NT2/D1 (cell line): ENCODE measurements at regions not wholly inside any gene's neighbourhood (a gene's known extent, or its start where the extent isn't known, plus 50 kb on each side); places are given as distances from the start of the nearest gene placed in this dataset.
A peak's percentile ranks its signal among the peaks of the same experiment; 100 is the strongest.

Experiments
- DNase-seq: peaks from one replicate; pipeline ENCODE4 v3.0.0-alpha.2; 2011; ENCODE audit warnings: low read depth, low spot score
- H3K27me3 ChIP-seq: 2 replicates; pipeline ENCODE4 v1.6.0; 2011; ENCODE audit warnings: mild to moderate bottlenecking; ENCODE audit not compliant: insufficient read length, insufficient read depth
- H3K36me3 ChIP-seq: 2 replicates; pipeline ENCODE4 v1.6.1; 2011; ENCODE audit warnings: mild to moderate bottlenecking, low read length, mixed read lengths; ENCODE audit not compliant: insufficient read depth, insufficient read length
- H3K4me1 ChIP-seq: 2 replicates; pipeline ENCODE4 v1.5.1; 2011; ENCODE audit not compliant: insufficient read depth, insufficient read length
- H3K4me3 ChIP-seq: 2 replicates; pipeline ENCODE4 v1.5.1; 2011; ENCODE audit warnings: low read depth; ENCODE audit not compliant: insufficient read length
- H3K9ac ChIP-seq: 2 replicates; pipeline ENCODE4 v1.6.0; 2011; ENCODE audit warnings: low read depth; ENCODE audit not compliant: insufficient read length
- H3K9me3 ChIP-seq: 2 replicates; pipeline ENCODE4 v1.5.1; 2011; ENCODE audit warnings: mild to moderate bottlenecking, low read length; ENCODE audit not compliant: insufficient read depth
- SUZ12 ChIP-seq: IDR thresholded peaks from 2 replicates; pipeline ENCODE4 v1.6.1; 2011; ENCODE audit not compliant: insufficient read length, insufficient read depth; ENCODE audit errors: extremely low read depth
- YY1 ChIP-seq: IDR thresholded peaks from 2 replicates; pipeline ENCODE4 v1.6.1; 2011; ENCODE audit not compliant: insufficient read length, insufficient read depth
- ZNF274 ChIP-seq: IDR thresholded peaks from 2 replicates; pipeline ENCODE4 v1.6.1; 2011; ENCODE audit warnings: mild to moderate bottlenecking, low read depth, low read length

DNA sequence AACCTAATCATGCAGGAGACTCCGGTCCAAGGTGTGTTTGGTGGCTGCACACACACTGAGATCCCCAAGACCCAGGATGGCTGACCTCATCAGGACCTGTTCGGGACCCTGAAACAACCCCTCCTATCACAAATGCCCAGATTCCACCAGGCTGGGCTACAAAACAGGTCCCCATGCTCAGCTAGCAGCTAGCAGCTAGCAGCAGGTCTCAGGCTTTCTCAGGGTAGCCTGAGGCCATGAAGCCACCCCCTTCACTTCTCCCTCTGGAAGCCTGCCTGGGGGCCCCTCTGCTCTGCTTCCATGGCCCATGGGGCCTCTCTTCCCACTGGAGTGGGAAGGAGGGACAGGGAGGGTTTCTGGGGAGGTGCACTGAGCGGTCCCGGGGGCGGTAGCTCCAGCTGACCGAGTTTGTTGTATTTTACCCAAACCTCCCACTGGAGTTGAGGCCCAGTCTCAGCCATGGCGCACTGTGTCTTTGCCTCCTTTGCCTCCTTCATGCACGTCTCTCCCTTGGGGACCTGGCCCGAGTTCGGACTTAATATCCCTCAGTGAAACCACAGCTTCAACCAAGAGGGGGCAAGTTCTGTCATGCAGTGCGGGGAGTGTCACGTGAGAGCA lies 95.1 kb upstream of the GPR26 start:
- H3K9me3 ChIP-seq: no peaks in the 10 kb centered on the region
- no peaks in the 10 kb centered on the region for H3K27me3 ChIP-seq
- TF ChIP-seq ZNF274 (no peak), SUZ12 (no peak), YY1 (no peak)
- H3K4me1 ChIP-seq: peaks cover 8% of the 10 kb centered on the region
- no peak overlapping the region for H3K9ac ChIP-seq
- H3K4me3 ChIP-seq: no peak overlapping the region
- no peaks in the 10 kb centered on the region for H3K36me3 ChIP-seq
- DNase-seq: no peak

DNA sequence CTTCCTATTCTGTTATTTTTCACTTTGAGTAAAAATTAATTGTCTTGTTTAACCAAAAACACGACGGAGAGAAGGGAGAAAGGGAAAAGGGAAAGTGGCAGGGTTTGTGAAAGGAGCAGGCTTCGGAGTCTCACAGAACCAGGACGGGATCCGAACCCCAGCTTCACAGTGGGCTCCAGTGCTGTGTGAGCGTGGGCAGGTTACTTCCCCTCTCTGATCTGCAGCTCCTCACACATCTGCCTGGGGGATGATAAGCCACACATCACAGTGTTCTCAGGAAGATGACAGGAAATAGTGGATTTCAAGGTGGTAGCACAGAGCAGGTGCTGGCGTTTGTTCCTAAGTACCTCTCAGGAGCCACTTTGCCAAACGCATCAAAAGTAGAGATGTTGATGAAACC lies 94.2 kb upstream of the GPR26 start:
- H3K36me3 ChIP-seq: no peaks in the 10 kb centered on the region
- no peak for DNase-seq
- no peak overlapping the region for H3K9ac ChIP-seq
- H3K4me1 ChIP-seq: peaks cover 8% of the 10 kb centered on the region
- H3K9me3 ChIP-seq: no peaks in the 10 kb centered on the region
- H3K4me3 ChIP-seq: no peak overlapping the region
- no peaks in the 10 kb centered on the region for H3K27me3 ChIP-seq
- no peak for TF ChIP-seq ZNF274
- TF ChIP-seq YY1: no peak
- no peak for TF ChIP-seq SUZ12

DNA sequence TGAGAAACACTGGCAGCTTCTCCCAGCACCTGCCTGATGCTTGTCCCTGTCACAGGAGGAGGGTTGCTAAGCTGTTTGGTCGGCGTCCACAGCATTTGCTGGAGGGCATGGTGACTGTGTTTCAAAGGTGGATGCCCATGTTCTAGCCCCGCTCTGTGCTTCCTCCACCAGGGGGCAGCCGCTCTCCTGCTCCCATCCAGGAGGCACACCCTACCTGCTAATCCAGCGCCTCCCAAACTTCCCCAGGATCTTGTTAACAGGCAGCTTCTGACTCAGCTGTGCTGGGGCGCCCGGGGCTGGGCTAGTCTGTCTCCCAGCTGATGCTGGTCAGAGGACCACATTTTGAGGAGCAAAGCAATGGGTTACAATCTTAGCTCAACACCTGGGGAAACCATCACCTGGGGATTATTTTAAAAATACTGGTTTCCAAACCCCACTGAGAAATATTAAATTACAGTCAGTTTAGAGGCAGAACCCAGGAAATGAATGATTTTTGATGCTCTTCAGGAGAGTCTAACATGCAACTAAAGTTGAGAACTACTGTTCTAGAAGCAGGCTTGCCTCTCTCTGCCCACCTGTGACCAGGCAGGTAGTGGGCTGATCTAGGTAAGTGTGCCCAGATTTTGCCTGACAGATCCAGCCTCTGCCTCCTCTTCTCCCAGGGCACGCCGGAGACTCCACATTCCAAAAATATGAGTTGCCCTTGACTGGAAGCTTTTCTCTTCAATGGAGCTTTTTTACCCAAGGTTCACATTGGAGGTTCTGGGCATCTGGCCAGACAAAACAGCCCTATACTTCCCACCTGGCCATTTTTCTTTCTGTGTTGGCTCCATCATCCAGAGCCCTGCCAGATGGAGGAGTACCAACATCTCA lies 92.7 kb upstream of the GPR26 start:
- Histone ChIP-seq H3K4me3 (no peak overlapping the region), H3K27me3 (no peaks in the 10 kb centered on the region), H3K36me3 (no peaks in the 10 kb centered on the region), H3K9me3 (no peaks in the 10 kb centered on the region), H3K4me1 (peaks cover 8% of the 10 kb centered on the region), H3K9ac (no peak overlapping the region)
- TF ChIP-seq ZNF274 (no peak), SUZ12 (no peak), YY1 (no peak)
- DNase-seq: peak; percentile 63

DNA sequence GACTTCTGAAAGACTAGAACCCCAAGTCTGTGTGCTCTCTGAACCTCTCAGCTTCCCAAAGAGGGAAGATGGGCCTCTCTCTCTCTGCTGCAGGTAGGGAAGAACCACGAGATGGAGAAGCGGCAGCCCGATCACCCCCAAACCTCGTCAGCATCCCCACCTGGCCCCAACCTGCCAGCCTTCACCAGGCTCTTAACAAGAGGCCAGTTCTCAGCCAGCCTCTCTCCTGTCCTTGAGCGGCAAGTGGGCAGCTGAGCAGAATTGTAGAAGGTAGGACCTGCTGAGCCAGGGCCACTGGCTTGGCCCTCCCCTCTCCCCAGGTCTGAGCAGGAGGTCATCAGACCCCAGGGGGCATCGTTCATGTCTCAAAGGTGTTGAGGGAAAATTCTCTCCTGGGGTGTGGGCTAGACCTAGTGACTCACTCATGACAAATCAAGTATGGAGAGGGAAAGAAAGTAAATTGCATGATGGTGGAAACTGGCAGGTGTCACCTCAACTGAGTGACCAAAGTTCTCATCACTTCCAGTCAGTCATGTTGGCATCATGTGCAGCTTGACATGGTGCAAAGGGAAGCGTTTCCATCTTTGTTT lies 92.0 kb upstream of the GPR26 start:
- Histone ChIP-seq H3K27me3 (no peaks in the 10 kb centered on the region), H3K4me3 (no peak overlapping the region), H3K4me1 (peaks cover 8% of the 10 kb centered on the region), H3K9ac (no peak overlapping the region), H3K36me3 (no peaks in the 10 kb centered on the region), H3K9me3 (no peaks in the 10 kb centered on the region)
- DNase-seq: no peak
- no peak for TF ChIP-seq YY1
- TF ChIP-seq ZNF274: no peak
- TF ChIP-seq SUZ12: no peak

DNA sequence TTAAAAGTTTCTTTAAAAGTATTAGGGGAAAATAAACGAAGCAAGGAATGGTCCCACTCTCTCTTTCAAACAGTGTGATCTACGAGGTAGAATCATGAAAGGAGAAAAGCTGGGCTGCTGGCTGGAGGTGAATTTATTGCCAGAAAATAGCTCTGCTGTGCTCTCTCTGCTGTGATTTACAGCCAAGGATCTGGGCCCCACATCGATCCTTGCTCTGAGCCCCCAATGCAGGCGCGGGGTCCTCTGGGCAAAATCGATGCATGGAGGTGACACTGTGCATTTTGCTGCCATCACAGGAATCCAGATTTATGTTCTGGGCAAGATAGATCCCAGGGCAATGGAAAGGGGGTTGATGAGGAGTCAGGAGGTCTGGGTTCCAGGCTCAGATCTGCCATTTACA lies 91.0 kb upstream of the GPR26 start:
- Histone ChIP-seq H3K9me3 (no peaks in the 10 kb centered on the region), H3K9ac (no peak overlapping the region), H3K4me1 (peaks cover 5% of the 10 kb centered on the region), H3K4me3 (no peak overlapping the region), H3K27me3 (no peaks in the 10 kb centered on the region), H3K36me3 (no peaks in the 10 kb centered on the region)
- DNase-seq: no peak
- TF ChIP-seq ZNF274: no peak

DNA sequence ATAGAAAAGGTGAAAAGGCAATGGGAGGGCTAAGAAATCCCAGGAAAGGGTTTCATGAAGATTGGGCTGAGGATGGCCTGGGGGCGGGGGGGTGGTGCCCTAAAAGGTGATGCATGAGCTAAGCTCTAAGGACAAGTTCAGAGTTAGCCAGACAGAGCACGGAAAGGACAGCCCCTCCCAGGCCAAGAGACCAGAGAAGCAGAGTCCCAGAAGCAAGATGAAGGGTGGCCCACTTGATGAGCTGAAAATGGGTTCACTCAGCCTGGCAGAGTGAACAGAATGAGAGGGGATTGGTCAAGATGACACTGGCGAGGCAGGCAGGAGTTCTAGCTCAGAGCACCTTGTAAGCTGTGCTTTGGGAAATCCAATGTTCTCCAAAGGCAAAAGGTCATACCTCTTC lies 89.4 kb upstream of the GPR26 start:
- Histone ChIP-seq H3K4me1 (peaks cover 3% of the 10 kb centered on the region), H3K27me3 (peaks cover 5% of the 10 kb centered on the region), H3K9me3 (no peaks in the 10 kb centered on the region), H3K4me3 (no peak overlapping the region), H3K36me3 (no peaks in the 10 kb centered on the region), H3K9ac (no peak overlapping the region)
- DNase-seq: no peak
- TF ChIP-seq SUZ12 (no peak), ZNF274 (no peak), YY1 (no peak)

DNA sequence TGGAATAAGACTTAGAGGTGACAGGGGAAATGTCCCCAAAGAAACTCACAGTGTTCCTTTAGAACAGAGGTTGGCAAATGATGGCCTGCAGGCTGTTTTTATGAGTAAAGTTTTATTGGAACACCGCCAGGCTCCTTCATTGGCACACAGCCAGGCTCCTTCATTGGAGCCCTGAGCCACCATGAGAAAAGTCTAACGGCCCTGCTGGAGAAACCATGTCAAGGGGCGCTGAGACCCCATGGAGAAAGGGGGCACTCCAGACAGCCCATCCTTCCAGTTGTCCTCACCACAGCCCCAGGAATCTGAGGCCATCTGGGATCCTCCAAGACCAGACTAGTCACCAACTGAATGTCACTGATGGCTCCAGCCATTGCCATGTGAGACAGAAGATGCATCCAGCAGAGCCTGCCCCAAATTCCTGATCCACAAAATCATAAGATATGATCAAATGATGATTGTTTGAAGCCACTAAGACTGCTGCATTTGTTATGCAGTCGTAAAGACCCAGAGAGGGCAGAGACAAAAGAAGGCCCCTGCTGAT lies 88.2 kb upstream of the GPR26 start:
- peaks cover under 1% of the 10 kb centered on the region for H3K4me1 ChIP-seq
- H3K36me3 ChIP-seq: no peaks in the 10 kb centered on the region
- no peaks in the 10 kb centered on the region for H3K9me3 ChIP-seq
- H3K9ac ChIP-seq: no peak overlapping the region
- no peak for TF ChIP-seq YY1
- TF ChIP-seq SUZ12: no peak
- TF ChIP-seq ZNF274: no peak
- DNase-seq: no peak
- peaks cover 10% of the 10 kb centered on the region for H3K27me3 ChIP-seq
- H3K4me3 ChIP-seq: no peak overlapping the region
